Activated CD4-positive, alpha-beta T cell treated with anti-CD3 and anti-CD28 coated beads, Interleukin-2, amount 50 U/mL, for 1 hour (primary cell): ENCODE measurements at regions not wholly inside any gene's neighbourhood (a gene's known extent, or its start where the extent isn't known, plus 50 kb on each side); places are given as distances from the start of the nearest gene placed in this dataset.

Source experiments
- DNase-seq: peaks from one replicate; pipeline ENCODE4 v3.0.0-alpha.2; 2020

- DNase-seq: no peak
Measured at GRCh38 chr14:58697930-58698642, 60.3 kb downstream of the DACT1 start.

- DNase-seq: no peak
Measured at GRCh38 chr14:58699681-58700205, 62.0 kb downstream of the DACT1 start.

GRCh38 chr14:58701156-58701555, 63.4 kb downstream of the DACT1 start:
- no peak for DNase-seq

- DNase-seq: no peak
Measured at GRCh38 chr14:58701604-58702003, 63.8 kb downstream of the DACT1 start.

- DNase-seq: no peak
Measured at GRCh38 chr14:58702441-58703160, 64.8 kb downstream of the DACT1 start.

GRCh38 chr14:58703161-58703506, 65.4 kb downstream of the DACT1 start:
- DNase-seq: no peak

- DNase-seq: no peak
Measured at GRCh38 chr14:58705066-58705465, 67.3 kb downstream of the DACT1 start.

- no peak for DNase-seq
Measured at GRCh38 chr14:58707949-58708348, 70.2 kb downstream of the DACT1 start.

- no peak for DNase-seq
Measured at GRCh38 chr14:58709949-58710348, 72.2 kb downstream of the DACT1 start.

- no peak for DNase-seq
Measured at GRCh38 chr14:58711382-58711781, 73.6 kb downstream of the DACT1 start.

- DNase-seq: no peak
Measured at GRCh38 chr14:58712357-58712756, 74.6 kb downstream of the DACT1 start.

- DNase-seq: no peak
Measured at GRCh38 chr14:58713677-58714076, 75.9 kb downstream of the DACT1 start.

- DNase-seq: no peak
Measured at GRCh38 chr14:58716706-58717105, 78.9 kb downstream of the DACT1 start.

- no peak for DNase-seq
Measured at GRCh38 chr14:58717211-58717610, 79.4 kb downstream of the DACT1 start.

GRCh38 chr14:58717813-58718212, 80.1 kb downstream of the DACT1 start:
- no peak for DNase-seq

GRCh38 chr14:58718226-58719205, 80.8 kb downstream of the DACT1 start:
- no peak for DNase-seq

GRCh38 chr14:58721723-58722122, 84.0 kb downstream of the DACT1 start:
- DNase-seq: no peak

GRCh38 chr14:58722441-58722840, 84.7 kb downstream of the DACT1 start:
- DNase-seq: no peak

- DNase-seq: no peak
Measured at GRCh38 chr14:58724206-58724605, 86.4 kb downstream of the DACT1 start.

GRCh38 chr14:58724702-58725101, 86.9 kb downstream of the DACT1 start:
- DNase-seq: no peak

GRCh38 chr14:58725226-58725625, 87.5 kb downstream of the DACT1 start:
- DNase-seq: no peak

GRCh38 chr14:58725871-58726270, 88.1 kb downstream of the DACT1 start:
- no peak for DNase-seq

GRCh38 chr14:58730792-58731464, 93.2 kb downstream of the DACT1 start:
- no peak for DNase-seq
